ENCODE measurements at regions not wholly inside any gene's neighbourhood (a gene's known extent, or its start where the extent isn't known, plus 50 kb on each side); places are given as distances from the start of the nearest gene placed in this dataset.

DNA sequence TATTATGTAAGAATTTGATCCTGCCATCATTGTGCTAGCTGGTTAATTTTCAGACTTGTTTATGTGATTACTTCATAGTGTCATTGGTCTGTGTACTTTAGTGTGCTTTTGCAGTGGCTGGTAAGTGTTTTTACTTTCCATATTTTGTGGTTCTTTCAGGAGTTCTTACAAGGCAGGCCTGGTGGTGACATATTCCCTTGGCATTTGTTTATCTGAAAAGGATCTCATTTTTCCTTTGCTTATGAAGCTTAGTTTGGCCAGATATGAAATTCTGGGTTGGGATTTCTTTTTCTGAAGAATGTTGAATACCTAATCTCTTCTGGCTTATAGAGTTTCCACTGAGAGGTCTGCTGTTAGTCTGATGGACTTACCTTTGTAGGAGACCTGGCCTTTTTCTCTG lies 72.8 kb upstream of the MC4R start:
- ATAC-seq, result peak; percentile 45
- TF ChIP-seq ISL1 (CRISPR knock-in tag; IDR thresholded peaks at IDR 0.05), result 0 out of 2 replicates have a peak, but pooled peaks have one; percentile 11
- TF ChIP-seq RARB (CRISPR knock-in tag; IDR thresholded peaks at IDR 0.05), result no peak

DNA sequence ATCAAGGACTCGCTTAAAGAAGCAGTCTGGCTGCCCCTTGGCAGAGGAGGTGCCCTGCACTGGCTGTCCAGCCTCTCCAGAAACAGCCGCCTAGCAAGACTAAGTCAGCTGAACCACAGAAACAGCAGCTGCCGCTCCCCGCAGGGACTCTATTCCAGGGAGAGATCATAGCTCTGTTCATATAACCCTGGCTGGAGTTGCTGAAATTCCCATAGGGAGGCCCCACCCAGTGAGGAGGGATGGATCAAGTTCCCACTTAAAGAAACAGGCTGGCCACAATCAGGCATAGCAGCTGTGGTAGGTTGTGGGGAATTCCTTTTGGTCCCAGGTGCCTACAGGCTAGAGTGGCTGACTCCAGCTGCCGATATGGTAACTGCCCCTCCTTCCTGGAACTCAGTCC lies 74.2 kb upstream of the MC4R start:
- ATAC-seq, result no peak; the same call in 1 of the 3 replicates
- no peak for TF ChIP-seq ZFP3 (CRISPR knock-in tag; IDR thresholded peaks at IDR 0.05)
- TF ChIP-seq CSDC2 (CRISPR knock-in tag; IDR thresholded peaks at IDR 0.05), result no peak
- TF ChIP-seq ZFP30 (CRISPR knock-in tag; IDR thresholded peaks at IDR 0.05), result no peak
- TF ChIP-seq, protein P1, sequence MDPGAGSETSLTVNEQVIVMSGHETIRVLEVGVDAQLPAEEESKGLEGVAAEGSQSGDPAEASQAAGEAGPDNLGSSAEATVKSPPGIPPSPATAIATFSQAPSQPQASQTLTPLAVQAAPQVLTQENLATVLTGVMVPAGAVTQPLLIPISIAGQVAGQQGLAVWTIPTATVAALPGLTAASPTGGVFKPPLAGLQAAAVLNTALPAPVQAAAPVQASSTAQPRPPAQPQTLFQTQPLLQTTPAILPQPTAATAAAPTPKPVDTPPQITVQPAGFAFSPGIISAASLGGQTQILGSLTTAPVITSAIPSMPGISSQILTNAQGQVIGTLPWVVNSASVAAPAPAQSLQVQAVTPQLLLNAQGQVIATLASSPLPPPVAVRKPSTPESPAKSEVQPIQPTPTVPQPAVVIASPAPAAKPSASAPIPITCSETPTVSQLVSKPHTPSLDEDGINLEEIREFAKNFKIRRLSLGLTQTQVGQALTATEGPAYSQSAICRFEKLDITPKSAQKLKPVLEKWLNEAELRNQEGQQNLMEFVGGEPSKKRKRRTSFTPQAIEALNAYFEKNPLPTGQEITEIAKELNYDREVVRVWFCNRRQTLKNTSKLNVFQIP (CRISPR knock-in tag; IDR thresholded peaks at IDR 0.05; ENCODE audit: borderline replicate concordance, low read depth), result no peak
- TF ChIP-seq ZC3H10 (CRISPR knock-in tag; IDR thresholded peaks at IDR 0.05), result no peak

DNA sequence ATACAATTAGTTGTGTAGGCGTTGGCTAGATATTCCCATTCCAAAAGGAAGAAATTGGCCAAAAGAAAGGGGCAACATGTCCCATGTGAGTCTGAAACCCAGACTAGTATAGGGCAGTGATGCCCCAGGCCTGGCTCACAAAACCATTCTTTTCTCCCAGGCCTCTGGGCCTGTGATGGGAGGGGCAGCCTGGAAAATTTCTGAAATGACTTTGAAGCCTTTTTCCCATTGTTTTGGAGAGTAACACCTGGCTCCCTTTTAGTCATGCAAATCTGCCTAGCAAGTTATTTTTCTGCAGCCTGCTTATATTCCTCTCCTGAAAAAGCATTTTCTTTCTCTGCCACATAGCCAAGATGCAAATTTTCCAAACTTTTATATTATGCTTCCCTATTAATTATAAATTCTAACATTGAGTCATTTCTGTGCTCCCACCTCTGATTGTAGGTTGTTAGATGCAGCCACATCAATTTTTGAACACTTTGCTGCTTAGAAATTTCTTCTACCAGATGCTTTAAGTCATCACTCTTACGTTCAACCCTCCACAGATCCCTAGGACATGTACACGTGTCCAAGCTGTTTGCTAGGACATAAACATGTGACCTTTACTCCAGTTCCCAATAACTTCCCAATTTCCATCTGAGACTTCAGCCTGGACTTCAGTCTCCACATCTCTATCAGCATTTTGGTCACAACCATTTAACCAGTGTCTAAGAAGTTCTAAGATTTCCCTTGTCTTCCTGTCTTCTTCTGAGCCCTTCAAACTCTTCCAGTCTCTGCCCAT lies 76.1 kb upstream of the MC4R start:
- no peak for TF ChIP-seq ZFP30 (CRISPR knock-in tag; IDR thresholded peaks at IDR 0.05)
- TF ChIP-seq TCF4 (CRISPR knock-in tag; IDR thresholded peaks at IDR 0.05; ENCODE audit: borderline replicate concordance), result no peak
- no peak for TF ChIP-seq OSR1 (CRISPR knock-in tag; IDR thresholded peaks at IDR 0.05)
- no peak for TF ChIP-seq BACH2 (CRISPR knock-in tag; IDR thresholded peaks at IDR 0.05; ENCODE audit: borderline replicate concordance)
- TF ChIP-seq SNAI2 (CRISPR knock-in tag; IDR thresholded peaks at IDR 0.05), result no peak
- TF ChIP-seq ESRRG (CRISPR knock-in tag; IDR thresholded peaks at IDR 0.05), result no peak
- no peak for TF ChIP-seq ZNF8 (CRISPR knock-in tag; IDR thresholded peaks at IDR 0.05)
- TF ChIP-seq ISL1 (CRISPR knock-in tag; IDR thresholded peaks at IDR 0.05), result no peak
- no peak for TF ChIP-seq ZNF70 (CRISPR knock-in tag; IDR thresholded peaks at IDR 0.05)
- no peak for TF ChIP-seq ZC3H10 (CRISPR knock-in tag; IDR thresholded peaks at IDR 0.05)
- TF ChIP-seq PPARA (CRISPR knock-in tag; IDR thresholded peaks at IDR 0.05; ENCODE audit: borderline replicate concordance), result no peak
- no peak for TF ChIP-seq TOX (CRISPR knock-in tag; IDR thresholded peaks at IDR 0.05; ENCODE audit: borderline replicate concordance)
- no peak for TF ChIP-seq ZNF565 (CRISPR knock-in tag; conservative IDR thresholded peaks at IDR 0.05; ENCODE audit: low read depth)
- TF ChIP-seq RARB (CRISPR knock-in tag; IDR thresholded peaks at IDR 0.05), result no peak
- no peak for ATAC-seq

DNA sequence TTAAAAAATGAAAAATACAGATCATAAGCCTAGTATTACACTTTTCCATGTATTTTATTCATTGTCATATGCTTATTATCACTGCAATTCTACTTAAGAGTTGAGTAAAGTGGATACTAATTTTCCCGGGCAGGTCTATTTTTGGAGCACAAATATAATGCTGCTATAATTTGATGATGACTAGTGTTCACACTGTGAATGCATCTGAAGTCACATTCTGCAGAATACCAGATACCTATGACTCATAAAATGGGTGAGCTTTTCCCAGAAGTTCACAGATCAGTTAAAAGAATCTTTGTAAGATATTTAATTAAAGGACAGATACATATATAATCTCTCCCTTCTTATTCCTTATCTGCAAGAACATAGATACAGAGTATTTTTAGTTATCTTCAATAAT lies 79.8 kb upstream of the MC4R start:
- ATAC-seq, result peak; percentile 92
- TF ChIP-seq SNAI2 (CRISPR knock-in tag; IDR thresholded peaks at IDR 0.05) (peak; percentile 92), TCF4 (CRISPR knock-in tag; IDR thresholded peaks at IDR 0.05; ENCODE audit: borderline replicate concordance) (peak; percentile 84), ZFP30 (CRISPR knock-in tag; IDR thresholded peaks at IDR 0.05) (no peak), OSR1 (CRISPR knock-in tag; IDR thresholded peaks at IDR 0.05) (no peak), ESRRG (CRISPR knock-in tag; IDR thresholded peaks at IDR 0.05) (no peak), ARNTL (CRISPR knock-in tag; IDR thresholded peaks at IDR 0.05; ENCODE audit: borderline replicate concordance, low read depth) (no peak), RARB (CRISPR knock-in tag; IDR thresholded peaks at IDR 0.05) (peak; percentile 54; the same call in 1 of the 2 replicates), CSDC2 (CRISPR knock-in tag; IDR thresholded peaks at IDR 0.05) (no peak), BACH2 (CRISPR knock-in tag; IDR thresholded peaks at IDR 0.05; ENCODE audit: borderline replicate concordance) (no peak), ZC3H10 (CRISPR knock-in tag; IDR thresholded peaks at IDR 0.05) (peak; percentile 96), PPARA (CRISPR knock-in tag; IDR thresholded peaks at IDR 0.05; ENCODE audit: borderline replicate concordance) (no peak), ISL1 (CRISPR knock-in tag; IDR thresholded peaks at IDR 0.05) (peak; percentile 98), ZNF565 (CRISPR knock-in tag; conservative IDR thresholded peaks at IDR 0.05; ENCODE audit: low read depth) (no peak), TOX (CRISPR knock-in tag; IDR thresholded peaks at IDR 0.05; ENCODE audit: borderline replicate concordance) (peak; percentile 77; the same call in 1 of the 2 replicates), ZFP3 (CRISPR knock-in tag; IDR thresholded peaks at IDR 0.05) (no peak), ZNF70 (CRISPR knock-in tag; IDR thresholded peaks at IDR 0.05) (no peak), GLIS3 (CRISPR knock-in tag; IDR thresholded peaks at IDR 0.05) (no peak), ZNF8 (CRISPR knock-in tag; IDR thresholded peaks at IDR 0.05) (no peak)
- TF ChIP-seq, protein P2, sequence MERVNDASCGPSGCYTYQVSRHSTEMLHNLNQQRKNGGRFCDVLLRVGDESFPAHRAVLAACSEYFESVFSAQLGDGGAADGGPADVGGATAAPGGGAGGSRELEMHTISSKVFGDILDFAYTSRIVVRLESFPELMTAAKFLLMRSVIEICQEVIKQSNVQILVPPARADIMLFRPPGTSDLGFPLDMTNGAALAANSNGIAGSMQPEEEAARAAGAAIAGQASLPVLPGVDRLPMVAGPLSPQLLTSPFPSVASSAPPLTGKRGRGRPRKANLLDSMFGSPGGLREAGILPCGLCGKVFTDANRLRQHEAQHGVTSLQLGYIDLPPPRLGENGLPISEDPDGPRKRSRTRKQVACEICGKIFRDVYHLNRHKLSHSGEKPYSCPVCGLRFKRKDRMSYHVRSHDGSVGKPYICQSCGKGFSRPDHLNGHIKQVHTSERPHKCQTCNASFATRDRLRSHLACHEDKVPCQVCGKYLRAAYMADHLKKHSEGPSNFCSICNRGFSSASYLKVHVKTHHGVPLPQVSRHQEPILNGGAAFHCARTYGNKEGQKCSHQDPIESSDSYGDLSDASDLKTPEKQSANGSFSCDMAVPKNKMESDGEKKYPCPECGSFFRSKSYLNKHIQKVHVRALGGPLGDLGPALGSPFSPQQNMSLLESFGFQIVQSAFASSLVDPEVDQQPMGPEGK (CRISPR knock-in tag; IDR thresholded peaks at IDR 0.05; ENCODE audit: borderline replicate concordance), result peak; percentile 85
- TF ChIP-seq, protein P3, sequence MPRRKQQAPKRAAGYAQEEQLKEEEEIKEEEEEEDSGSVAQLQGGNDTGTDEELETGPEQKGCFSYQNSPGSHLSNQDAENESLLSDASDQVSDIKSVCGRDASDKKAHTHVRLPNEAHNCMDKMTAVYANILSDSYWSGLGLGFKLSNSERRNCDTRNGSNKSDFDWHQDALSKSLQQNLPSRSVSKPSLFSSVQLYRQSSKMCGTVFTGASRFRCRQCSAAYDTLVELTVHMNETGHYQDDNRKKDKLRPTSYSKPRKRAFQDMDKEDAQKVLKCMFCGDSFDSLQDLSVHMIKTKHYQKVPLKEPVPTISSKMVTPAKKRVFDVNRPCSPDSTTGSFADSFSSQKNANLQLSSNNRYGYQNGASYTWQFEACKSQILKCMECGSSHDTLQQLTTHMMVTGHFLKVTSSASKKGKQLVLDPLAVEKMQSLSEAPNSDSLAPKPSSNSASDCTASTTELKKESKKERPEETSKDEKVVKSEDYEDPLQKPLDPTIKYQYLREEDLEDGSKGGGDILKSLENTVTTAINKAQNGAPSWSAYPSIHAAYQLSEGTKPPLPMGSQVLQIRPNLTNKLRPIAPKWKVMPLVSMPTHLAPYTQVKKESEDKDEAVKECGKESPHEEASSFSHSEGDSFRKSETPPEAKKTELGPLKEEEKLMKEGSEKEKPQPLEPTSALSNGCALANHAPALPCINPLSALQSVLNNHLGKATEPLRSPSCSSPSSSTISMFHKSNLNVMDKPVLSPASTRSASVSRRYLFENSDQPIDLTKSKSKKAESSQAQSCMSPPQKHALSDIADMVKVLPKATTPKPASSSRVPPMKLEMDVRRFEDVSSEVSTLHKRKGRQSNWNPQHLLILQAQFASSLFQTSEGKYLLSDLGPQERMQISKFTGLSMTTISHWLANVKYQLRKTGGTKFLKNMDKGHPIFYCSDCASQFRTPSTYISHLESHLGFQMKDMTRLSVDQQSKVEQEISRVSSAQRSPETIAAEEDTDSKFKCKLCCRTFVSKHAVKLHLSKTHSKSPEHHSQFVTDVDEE (CRISPR knock-in tag; IDR thresholded peaks at IDR 0.05), result no peak
- TF ChIP-seq, protein P4, sequence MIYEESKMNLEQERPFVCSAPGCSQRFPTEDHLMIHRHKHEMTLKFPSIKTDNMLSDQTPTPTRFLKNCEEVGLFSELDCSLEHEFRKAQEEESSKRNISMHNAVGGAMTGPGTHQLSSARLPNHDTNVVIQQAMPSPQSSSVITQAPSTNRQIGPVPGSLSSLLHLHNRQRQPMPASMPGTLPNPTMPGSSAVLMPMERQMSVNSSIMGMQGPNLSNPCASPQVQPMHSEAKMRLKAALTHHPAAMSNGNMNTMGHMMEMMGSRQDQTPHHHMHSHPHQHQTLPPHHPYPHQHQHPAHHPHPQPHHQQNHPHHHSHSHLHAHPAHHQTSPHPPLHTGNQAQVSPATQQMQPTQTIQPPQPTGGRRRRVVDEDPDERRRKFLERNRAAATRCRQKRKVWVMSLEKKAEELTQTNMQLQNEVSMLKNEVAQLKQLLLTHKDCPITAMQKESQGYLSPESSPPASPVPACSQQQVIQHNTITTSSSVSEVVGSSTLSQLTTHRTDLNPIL (CRISPR knock-in tag; IDR thresholded peaks at IDR 0.05; ENCODE audit: low read depth), result peak; percentile 96
- TF ChIP-seq, protein P1 (CRISPR knock-in tag; IDR thresholded peaks at IDR 0.05; ENCODE audit: borderline replicate concordance, low read depth), result peak; percentile 95; the same call in 1 of the 2 replicates
- TF ChIP-seq, protein P5, sequence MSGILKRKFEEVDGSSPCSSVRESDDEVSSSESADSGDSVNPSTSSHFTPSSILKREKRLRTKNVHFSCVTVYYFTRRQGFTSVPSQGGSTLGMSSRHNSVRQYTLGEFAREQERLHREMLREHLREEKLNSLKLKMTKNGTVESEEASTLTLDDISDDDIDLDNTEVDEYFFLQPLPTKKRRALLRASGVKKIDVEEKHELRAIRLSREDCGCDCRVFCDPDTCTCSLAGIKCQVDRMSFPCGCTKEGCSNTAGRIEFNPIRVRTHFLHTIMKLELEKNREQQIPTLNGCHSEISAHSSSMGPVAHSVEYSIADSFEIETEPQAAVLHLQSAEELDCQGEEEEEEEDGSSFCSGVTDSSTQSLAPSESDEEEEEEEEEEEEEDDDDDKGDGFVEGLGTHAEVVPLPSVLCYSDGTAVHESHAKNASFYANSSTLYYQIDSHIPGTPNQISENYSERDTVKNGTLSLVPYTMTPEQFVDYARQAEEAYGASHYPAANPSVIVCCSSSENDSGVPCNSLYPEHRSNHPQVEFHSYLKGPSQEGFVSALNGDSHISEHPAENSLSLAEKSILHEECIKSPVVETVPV (CRISPR knock-in tag; IDR thresholded peaks at IDR 0.05), result peak; percentile 65; the same call in 1 of the 2 replicates

All from SK-N-SH treated with all-trans-retinoic acid at 6 μM for 48 hours (cell line).